HCT116 (cell line): ENCODE measurements at regions not wholly inside any gene's neighbourhood (a gene's known extent, or its start where the extent isn't known, plus 50 kb on each side); places are given as distances from the start of the nearest gene placed in this dataset.

Experiments
- ATAC-seq: fragments of 200-7000 bp; cut with Tn5 transposase; 2 replicates; pipeline ENCODE4 v1.9.1; 2020; ENCODE audit warnings: mild to moderate bottlenecking, moderate library complexity
- BruUV-seq: library from RNA; stranded (reverse); fragments of 400-500 nt; replicated peaks from 2 replicates; lab custom pipeline; 2021; lab: Mats Ljungman, UMichigan
- CTCF ChIA-PET: fragments of 300-600 bp; sonication (Branson Sonifier 250); formaldehyde crosslinking; loops from one replicate; lab custom pipeline; 2021; ENCODE audit warnings: antibody characterized with exemption; lab: Charles Lee
- POLR2A ChIA-PET: fragments of 300-600, 350-600 bp; sonication (Branson Sonifier 250); formaldehyde crosslinking; loops from one replicate; lab custom pipeline; 2021; ENCODE audit warnings: antibody characterized with exemption; lab: Charles Lee
- RAD21 ChIA-PET, 2 experiments: fragments of 300-600 bp; sonication (Branson Sonifier 250); formaldehyde crosslinking; loops; one replicate each; lab custom pipeline; 2023; ENCODE audit warnings: low total read pairs in 2 of 2; ENCODE audit not compliant: uncharacterized antibody in 2 of 2, unreplicated experiment in 2 of 2, low non-redundant PET in 1 of 2; lab: Charles Lee
- DNase-seq: peaks from one replicate; pipeline ENCODE4 v3.0.0-alpha.2; 2010; ENCODE audit warnings: low read depth, low spot score
- H2AFZ ChIP-seq: fragments of 200-600 bp; shearing (Covaris generic), sonication (generic); 2 replicates; pipeline ENCODE4 v1.6.1; 2017; ENCODE audit warnings: low read depth, mixed run types, mixed read lengths, antibody characterized with exemption, low read length; ENCODE audit not compliant: poor library complexity, severe bottlenecking
- H3K27ac ChIP-seq: 2 replicates; pipeline ENCODE4 v1.5.1; 2012; ENCODE audit warnings: low read depth, low read length
- H3K27me3 ChIP-seq: fragments of 200-600 bp; sonication (generic); 2 replicates; pipeline ENCODE4 v1.6.1; 2016; ENCODE audit warnings: mixed run types, low read length, mixed read lengths; ENCODE audit not compliant: insufficient read depth
- H3K36me3 ChIP-seq, 2 experiments: fragments of 200-500 bp in 1 of 2; fragments of 200-600 bp in 1 of 2; sonication (Bioruptor generic) in 1 of 2; sonication (generic) in 1 of 2; 2 replicates each; pipeline versions ENCODE4 v1.5.1 to v1.6.1; 2014 to 2016; ENCODE audit warnings: low read length in 2 of 2, inconsistent platforms in 1 of 2, mixed read lengths in 1 of 2, mixed run types in 1 of 2; ENCODE audit not compliant: insufficient read depth in 2 of 2, control insufficient read depth in 1 of 2
- H3K4me1 ChIP-seq, 2 experiments: fragments of 200-600 bp in 1 of 2; sonication (generic) in 1 of 2; 2 replicates each; pipeline versions ENCODE4 v1.5.1 to v1.6.1; 2012 to 2017; ENCODE audit warnings: low read length in 2 of 2, inconsistent platforms in 1 of 2, mild to moderate bottlenecking in 1 of 2, mixed read lengths in 1 of 2, mixed run types in 1 of 2, moderate library complexity in 1 of 2; ENCODE audit not compliant: insufficient read depth in 2 of 2, control insufficient read depth in 1 of 2
- H3K4me2 ChIP-seq: fragments of 200-600 bp; sonication (generic); 2 replicates; pipeline ENCODE4 v1.6.1; 2017; ENCODE audit warnings: mixed run types, low read length, mixed read lengths
- H3K4me3 ChIP-seq, 2 experiments: fragments of 200-600 bp in 1 of 2; sonication (generic) in 1 of 2; replicated peaks in 1 of 2; 2 replicates each; pipeline ENCODE4 v1.5.1; 2011 to 2016; ENCODE audit warnings: low read length in 2 of 2, control low read depth in 1 of 2, low read depth in 1 of 2, mild to moderate bottlenecking in 1 of 2, mixed read lengths in 1 of 2, mixed run types in 1 of 2
- H3K79me2 ChIP-seq: fragments of 200-600 bp; sonication (generic); 2 replicates; pipeline ENCODE4 v1.6.1; 2017; ENCODE audit warnings: mild to moderate bottlenecking, mixed run types, low read length, moderate library complexity, mixed read lengths; ENCODE audit not compliant: insufficient read depth
- H3K9ac ChIP-seq: fragments of 200-600 bp; sonication (generic); 2 replicates; pipeline ENCODE4 v1.6.1; 2016; ENCODE audit warnings: low read length, mixed read lengths
- H3K9me2 ChIP-seq: fragments of 200-600 bp; sonication (generic), shearing (Covaris generic); 2 replicates; pipeline ENCODE4 v1.6.1; 2017; ENCODE audit warnings: mixed run types, mild to moderate bottlenecking, moderate library complexity; ENCODE audit not compliant: insufficient read depth
- H3K9me3 ChIP-seq, 2 experiments: fragments of 200-500 bp in 1 of 2; fragments of 200-600 bp in 1 of 2; sonication (Bioruptor generic) in 1 of 2; sonication (generic) in 1 of 2; 2 replicates each; pipeline ENCODE4 v1.6.1; 2014 to 2017; ENCODE audit warnings: low read length in 2 of 2, mixed read lengths in 2 of 2, inconsistent platforms in 1 of 2, low read depth in 1 of 2, mild to moderate bottlenecking in 1 of 2, mixed run types in 1 of 2, moderate library complexity in 1 of 2; ENCODE audit not compliant: control insufficient read depth in 1 of 2, insufficient read depth in 1 of 2
- H4K20me1 ChIP-seq: fragments of 200-600 bp; sonication (generic), shearing (Covaris generic); 2 replicates; pipeline ENCODE4 v1.6.1; 2017; ENCODE audit warnings: mixed run types, mild to moderate bottlenecking, moderate library complexity; ENCODE audit not compliant: insufficient read depth
- CBX3 ChIP-seq: IDR thresholded peaks from 2 replicates; pipeline ENCODE4 v1.6.1; 2012; ENCODE audit warnings: low read depth
- CEBPB ChIP-seq: IDR thresholded peaks from 2 replicates; pipeline ENCODE4 v1.6.1; 2012; ENCODE audit warnings: low read depth
- EGR1 ChIP-seq: IDR thresholded peaks from 2 replicates; pipeline ENCODE4 v1.6.1; 2012; ENCODE audit warnings: low read depth
- ELF1 ChIP-seq: IDR thresholded peaks from 2 replicates; pipeline ENCODE4 v1.6.1; 2012; ENCODE audit warnings: low read depth, borderline replicate concordance
- EZH2 ChIP-seq: fragments of 200-600 bp; sonication (generic); IDR thresholded peaks from 2 replicates; pipeline ENCODE4 v1.6.1; 2017; ENCODE audit warnings: antibody characterized with exemption, mixed run types
- EZH2phosphoT487 ChIP-seq: fragments of 200-600 bp; IDR thresholded peaks from 2 replicates; pipeline ENCODE4 v1.6.1; 2018; ENCODE audit warnings: antibody characterized with exemption, borderline replicate concordance
- FOSL1 ChIP-seq: IDR thresholded peaks from 2 replicates; pipeline ENCODE4 v1.6.1; 2012; ENCODE audit warnings: low read depth
- JUND ChIP-seq: IDR thresholded peaks from 2 replicates; pipeline ENCODE4 v1.6.1; 2012
- POLR2A ChIP-seq: IDR thresholded peaks from 2 replicates; pipeline ENCODE4 v1.7.0; 2011; ENCODE audit warnings: borderline replicate concordance; ENCODE audit not compliant: insufficient read depth, insufficient read length; ENCODE audit errors: extremely low read depth
- POLR2AphosphoS5 ChIP-seq: IDR thresholded peaks from 2 replicates; pipeline ENCODE4 v1.6.1; 2011; ENCODE audit warnings: mild to moderate bottlenecking, low read depth, low read length, moderate library complexity
- SIN3A ChIP-seq: IDR thresholded peaks from 2 replicates; pipeline ENCODE4 v1.6.1; 2012; ENCODE audit warnings: low read depth
- SP1 ChIP-seq: IDR thresholded peaks from 2 replicates; pipeline ENCODE4 v1.6.1; 2012; ENCODE audit warnings: low read depth
- YY1 ChIP-seq: IDR thresholded peaks from 2 replicates; pipeline ENCODE4 v1.6.1; 2011; ENCODE audit warnings: low read length, low read depth, moderate library complexity, mild to moderate bottlenecking; ENCODE audit not compliant: insufficient replicate concordance; ENCODE audit errors: extremely low read depth
- ZFX ChIP-seq: fragments of 450-650 bp; IDR thresholded peaks from 2 replicates; pipeline ENCODE4 v1.6.1; 2017
- intact Hi-C: fragments of 100-400 bp; cut with micrococcal nuclease; formaldehyde crosslinking; loops from 2 replicates; pipeline ENCODE4 v1.10.0; 2022
- TF ChIP-seq, protein P1 (sequence below): IDR thresholded peaks from 2 replicates; pipeline ENCODE4 v1.6.1; 2012; ENCODE audit warnings: low read depth
- TF ChIP-seq, protein P2 (sequence below): IDR thresholded peaks from 2 replicates; pipeline ENCODE4 v1.6.1; 2012
- TF ChIP-seq, protein P3 (sequence below): IDR thresholded peaks from 2 replicates; pipeline ENCODE4 v1.6.1; 2012

DNA sequence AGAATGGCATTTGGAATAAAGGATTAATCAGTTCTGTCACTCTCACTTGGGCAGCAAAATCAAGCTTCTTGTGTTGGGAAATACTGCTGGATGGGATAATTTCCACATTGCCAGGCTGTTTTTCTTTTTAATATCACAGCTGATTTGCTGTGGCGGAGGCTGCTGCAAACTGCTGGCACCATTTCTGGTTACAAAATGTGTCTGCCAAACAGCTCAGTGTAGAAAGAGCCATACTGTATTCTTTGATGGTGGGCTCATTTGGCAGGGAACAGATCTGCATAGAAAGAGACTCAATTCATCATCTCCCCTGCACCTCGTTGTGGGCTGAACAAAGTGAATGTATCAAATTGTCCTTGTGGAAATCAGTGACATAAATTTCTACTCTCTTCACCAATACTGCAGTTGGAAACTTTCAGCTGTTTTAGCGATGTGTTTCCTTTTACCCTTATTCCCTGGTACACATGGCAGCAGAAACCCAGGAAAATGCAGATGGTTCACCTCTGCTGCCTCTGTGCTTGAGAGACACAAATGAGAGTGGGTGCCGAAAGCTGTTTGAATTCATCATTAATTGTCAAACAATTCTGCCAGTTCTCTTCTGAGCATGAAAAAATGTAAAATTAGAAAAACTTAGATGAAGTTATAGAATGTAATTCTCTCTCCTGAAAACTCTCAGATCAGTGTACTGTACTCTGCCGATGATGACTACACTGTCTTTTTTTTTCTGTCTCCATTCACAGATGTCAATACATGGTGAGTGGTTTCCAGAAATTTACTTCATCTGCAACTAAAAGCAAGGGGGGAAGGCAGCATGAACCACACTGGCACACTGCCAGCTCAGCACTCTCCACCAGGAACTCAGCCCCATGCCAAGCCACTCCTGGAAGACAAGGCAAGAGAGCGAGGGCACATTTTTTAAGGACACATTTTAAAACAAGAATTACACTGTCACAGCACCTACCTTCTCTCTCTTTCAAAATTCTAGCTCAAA is 75.0 kb downstream of the HMHB1 start (continued):
- TF ChIP-seq, protein P1, sequence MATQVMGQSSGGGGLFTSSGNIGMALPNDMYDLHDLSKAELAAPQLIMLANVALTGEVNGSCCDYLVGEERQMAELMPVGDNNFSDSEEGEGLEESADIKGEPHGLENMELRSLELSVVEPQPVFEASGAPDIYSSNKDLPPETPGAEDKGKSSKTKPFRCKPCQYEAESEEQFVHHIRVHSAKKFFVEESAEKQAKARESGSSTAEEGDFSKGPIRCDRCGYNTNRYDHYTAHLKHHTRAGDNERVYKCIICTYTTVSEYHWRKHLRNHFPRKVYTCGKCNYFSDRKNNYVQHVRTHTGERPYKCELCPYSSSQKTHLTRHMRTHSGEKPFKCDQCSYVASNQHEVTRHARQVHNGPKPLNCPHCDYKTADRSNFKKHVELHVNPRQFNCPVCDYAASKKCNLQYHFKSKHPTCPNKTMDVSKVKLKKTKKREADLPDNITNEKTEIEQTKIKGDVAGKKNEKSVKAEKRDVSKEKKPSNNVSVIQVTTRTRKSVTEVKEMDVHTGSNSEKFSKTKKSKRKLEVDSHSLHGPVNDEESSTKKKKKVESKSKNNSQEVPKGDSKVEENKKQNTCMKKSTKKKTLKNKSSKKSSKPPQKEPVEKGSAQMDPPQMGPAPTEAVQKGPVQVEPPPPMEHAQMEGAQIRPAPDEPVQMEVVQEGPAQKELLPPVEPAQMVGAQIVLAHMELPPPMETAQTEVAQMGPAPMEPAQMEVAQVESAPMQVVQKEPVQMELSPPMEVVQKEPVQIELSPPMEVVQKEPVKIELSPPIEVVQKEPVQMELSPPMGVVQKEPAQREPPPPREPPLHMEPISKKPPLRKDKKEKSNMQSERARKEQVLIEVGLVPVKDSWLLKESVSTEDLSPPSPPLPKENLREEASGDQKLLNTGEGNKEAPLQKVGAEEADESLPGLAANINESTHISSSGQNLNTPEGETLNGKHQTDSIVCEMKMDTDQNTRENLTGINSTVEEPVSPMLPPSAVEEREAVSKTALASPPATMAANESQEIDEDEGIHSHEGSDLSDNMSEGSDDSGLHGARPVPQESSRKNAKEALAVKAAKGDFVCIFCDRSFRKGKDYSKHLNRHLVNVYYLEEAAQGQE, result no peak
- TF ChIP-seq JUND (no peak), EGR1 (no peak), SIN3A (no peak), YY1 (no peak)

DNA sequence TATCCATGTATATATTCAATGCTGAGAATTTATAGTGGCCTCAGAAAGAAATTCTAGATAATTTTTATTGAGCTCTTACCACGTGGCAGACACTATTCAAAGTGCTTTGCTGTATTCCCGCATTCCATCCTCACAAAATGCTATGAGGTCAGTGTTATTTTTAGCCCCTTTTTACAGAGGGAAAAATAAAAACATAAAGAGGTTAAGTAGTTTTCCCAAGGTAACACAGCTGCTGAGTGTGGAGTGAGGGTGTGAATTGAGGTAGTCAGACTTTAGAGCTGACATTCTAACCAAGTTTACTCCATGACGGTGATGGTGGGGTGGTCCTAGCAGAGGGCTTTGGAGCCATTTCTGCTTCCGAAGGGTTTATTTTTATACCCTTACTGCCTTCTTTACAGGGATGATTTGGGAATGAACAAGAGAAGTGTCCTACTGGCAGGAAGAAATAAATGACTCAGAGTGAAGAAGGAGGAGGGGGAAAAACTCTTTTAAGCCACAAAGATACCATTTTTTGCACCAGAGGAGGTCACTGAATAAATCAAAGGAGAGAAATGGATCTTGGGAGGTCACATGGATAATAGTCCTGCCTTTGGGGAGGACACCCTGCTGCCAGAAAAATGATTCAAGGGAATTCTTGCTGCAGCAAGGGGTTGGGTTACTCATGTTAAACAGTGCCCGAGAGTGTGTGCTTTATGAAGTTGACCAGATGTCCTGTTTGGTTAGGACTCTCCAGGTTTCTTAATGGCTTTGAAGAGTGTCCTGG is 76.1 kb downstream of the HMHB1 start:
- ChIA-PET CTCF (no interaction called here), RAD21 (no interaction called here), POLR2A (interaction anchor here (1.0 kb wide), 1 partner anchor 8 kb away, joined by 3 read pairs; no protein-coding TSS in a partner anchor)
- ATAC-seq (no peak), DNase-seq (no peak)
- intact Hi-C loops, result no loop called here
- Histone ChIP-seq H3K36me3 (no peaks in the 10 kb centered on the region), H2AFZ (no peak overlapping the region), H3K27ac (no peak overlapping the region), H3K4me1 (no peaks in the 10 kb centered on the region), H3K4me2 (no peak overlapping the region), H4K20me1 (no peaks in the 10 kb centered on the region), H3K4me3 (no peak overlapping the region), H3K9me3 (no peaks in the 10 kb centered on the region), H3K9ac (no peak overlapping the region), H3K9me2 (no peaks in the 10 kb centered on the region), H3K27me3 (no peaks in the 10 kb centered on the region), H3K79me2 (no peaks in the 10 kb centered on the region)
- no TSS peak for BruUV-seq
- no peak for TF ChIP-seq EZH2phosphoT487
- no peak for TF ChIP-seq CBX3
- no peak for TF ChIP-seq ZFX
- no peak for TF ChIP-seq POLR2AphosphoS5
- TF ChIP-seq YY1, result no peak
- no peak for TF ChIP-seq EZH2
- no peak for TF ChIP-seq POLR2A
- no peak for TF ChIP-seq ELF1
- TF ChIP-seq JUND, result no peak
- TF ChIP-seq CEBPB, result no peak
- TF ChIP-seq, protein P2, sequence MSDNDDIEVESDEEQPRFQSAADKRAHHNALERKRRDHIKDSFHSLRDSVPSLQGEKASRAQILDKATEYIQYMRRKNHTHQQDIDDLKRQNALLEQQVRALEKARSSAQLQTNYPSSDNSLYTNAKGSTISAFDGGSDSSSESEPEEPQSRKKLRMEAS, result no peak
- no peak for TF ChIP-seq FOSL1
- TF ChIP-seq SP1, result no peak
- TF ChIP-seq, protein P3, sequence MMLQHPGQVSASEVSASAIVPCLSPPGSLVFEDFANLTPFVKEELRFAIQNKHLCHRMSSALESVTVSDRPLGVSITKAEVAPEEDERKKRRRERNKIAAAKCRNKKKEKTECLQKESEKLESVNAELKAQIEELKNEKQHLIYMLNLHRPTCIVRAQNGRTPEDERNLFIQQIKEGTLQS, result no peak
